ENCODE measurements at regions not wholly inside any gene's neighbourhood (a gene's known extent, or its start where the extent isn't known, plus 50 kb on each side); places are given as distances from the start of the nearest gene placed in this dataset.

DNA sequence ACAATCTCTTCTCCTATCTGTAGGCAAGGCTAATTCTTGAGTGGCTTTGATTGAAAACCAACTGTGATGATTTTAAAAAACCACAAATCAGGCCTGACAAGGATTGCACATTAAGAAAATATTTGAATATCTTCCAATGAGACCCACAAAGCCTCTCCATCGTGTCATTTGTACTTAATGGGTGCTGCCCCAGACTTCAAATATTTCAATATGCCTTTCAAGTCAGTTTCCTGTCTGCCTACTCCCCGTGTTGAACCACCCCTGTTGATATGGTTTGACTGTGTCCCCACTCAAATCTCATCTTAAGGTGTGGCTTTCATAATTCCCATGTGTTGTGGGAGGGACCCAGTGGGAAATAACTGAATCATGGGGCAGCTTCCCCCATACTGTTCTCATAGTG is 159.7 kb upstream of the EGLN3 start:
- Histone ChIP-seq H3K36me3 (ENCODE audit: insufficient read depth, low read length) (no peaks in the 10 kb centered on the region), H3K4me1 (ENCODE audit: insufficient read depth, low read length) (peaks cover 10% of the 10 kb centered on the region), H3K27me3 (ENCODE audit: insufficient read depth, low read length) (peaks cover 5% of the 10 kb centered on the region), H2AFZ (ENCODE audit: low read depth, low read length) (no peak overlapping the region), H3K4me3 (ENCODE audit: low read length) (no peak overlapping the region), H3K9me3 (ENCODE audit: low read length) (no peaks in the 10 kb centered on the region)

DNA sequence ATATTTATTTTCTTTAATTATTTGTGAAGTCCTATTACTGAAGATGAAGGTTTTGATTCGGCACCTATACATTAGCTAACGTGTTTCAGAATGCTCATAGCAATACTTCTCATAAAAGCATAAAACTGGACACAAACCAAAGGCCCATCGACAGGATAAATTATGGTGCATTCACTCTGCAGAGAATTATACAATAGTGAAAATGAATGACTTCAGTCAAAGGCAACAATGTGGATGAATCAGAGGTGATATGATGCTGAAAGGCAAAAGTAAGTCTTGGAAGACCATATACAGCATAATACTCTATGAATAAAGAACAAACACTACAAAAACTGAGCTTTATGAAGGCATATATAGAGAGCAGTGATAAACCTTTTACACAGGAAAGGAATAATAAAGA is 156.6 kb upstream of the EGLN3 start:
- H3K4me1 ChIP-seq (ENCODE audit: insufficient read depth, low read length): peaks cover 18% of the 10 kb centered on the region
- no peaks in the 10 kb centered on the region for H3K36me3 ChIP-seq (ENCODE audit: insufficient read depth, low read length)
- H3K9me3 ChIP-seq (ENCODE audit: low read length): no peaks in the 10 kb centered on the region
- H3K4me3 ChIP-seq (ENCODE audit: low read length): no peak overlapping the region
- no peak overlapping the region for H2AFZ ChIP-seq (ENCODE audit: low read depth, low read length)
- H3K27me3 ChIP-seq (ENCODE audit: insufficient read depth, low read length): peaks cover 5% of the 10 kb centered on the region

DNA sequence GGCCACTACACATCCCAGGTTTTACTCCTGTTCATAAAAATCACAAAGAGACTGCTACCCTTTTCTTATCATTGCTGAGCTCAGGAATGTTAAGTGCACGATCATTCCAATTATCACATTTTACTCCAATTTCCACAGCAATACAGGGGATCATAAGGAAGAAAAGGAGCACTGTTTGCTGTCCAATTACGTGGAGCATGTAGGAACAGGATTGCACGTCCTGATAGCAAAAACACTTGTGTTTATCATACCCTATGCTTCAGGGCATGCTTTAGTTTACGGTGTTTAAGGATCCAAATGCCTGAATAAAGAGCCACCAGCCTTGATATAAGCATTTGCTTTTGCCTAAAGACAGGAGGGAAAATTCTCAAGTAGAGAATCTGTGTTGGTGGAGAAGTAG is 155.4 kb upstream of the EGLN3 start:
- no peaks in the 10 kb centered on the region for H3K9me3 ChIP-seq (ENCODE audit: low read length)
- H3K4me1 ChIP-seq (ENCODE audit: insufficient read depth, low read length): peaks cover 16% of the 10 kb centered on the region
- no peak overlapping the region for H3K4me3 ChIP-seq (ENCODE audit: low read length)
- no peak overlapping the region for H2AFZ ChIP-seq (ENCODE audit: low read depth, low read length)
- H3K36me3 ChIP-seq (ENCODE audit: insufficient read depth, low read length): no peaks in the 10 kb centered on the region
- H3K27me3 ChIP-seq (ENCODE audit: insufficient read depth, low read length): peaks cover 5% of the 10 kb centered on the region

DNA sequence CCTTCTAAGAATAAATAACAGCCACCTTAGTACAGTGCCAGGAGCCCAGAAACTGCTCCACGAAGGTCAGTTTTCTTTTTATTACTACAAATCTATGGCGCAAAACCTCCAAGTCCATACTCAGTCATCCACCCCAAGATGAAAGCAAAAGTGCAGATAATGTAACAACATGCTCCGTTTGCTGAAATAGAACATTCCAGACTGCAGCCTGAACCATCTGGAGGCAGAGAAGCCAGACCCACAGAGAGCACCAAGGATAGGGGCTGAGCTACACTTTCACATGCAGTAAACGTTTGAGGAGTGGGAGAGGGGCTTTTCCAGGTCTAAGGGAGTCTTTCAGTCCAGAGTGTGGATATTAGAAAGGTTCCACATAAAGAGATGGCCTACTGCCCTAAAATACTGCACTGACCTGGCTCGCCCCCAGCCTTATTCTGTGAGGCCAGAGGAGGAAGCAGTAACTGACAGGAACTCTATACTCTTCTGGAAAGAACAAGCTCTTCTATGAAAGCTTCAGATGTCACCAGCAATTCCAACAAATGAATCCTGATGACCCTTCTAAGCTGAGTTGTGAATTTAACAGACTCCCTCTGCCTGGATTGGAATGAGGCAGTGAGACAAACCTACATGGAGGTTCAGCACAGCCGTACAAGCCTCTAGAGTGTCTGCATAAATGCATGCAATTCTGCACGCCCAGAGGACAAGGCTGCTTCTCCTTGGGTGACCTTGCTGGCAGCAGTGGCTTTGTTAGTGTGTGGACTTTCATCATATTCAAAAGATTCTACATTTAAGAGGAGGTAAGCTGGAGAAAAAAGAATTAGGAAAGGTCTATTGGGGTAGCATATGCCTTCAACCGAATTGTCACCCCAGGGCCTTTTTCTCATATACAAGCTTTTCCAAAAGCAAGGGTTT is 153.9 kb upstream of the EGLN3 start:
- H3K27me3 ChIP-seq (ENCODE audit: insufficient read depth, low read length): no peaks in the 10 kb centered on the region
- no peaks in the 10 kb centered on the region for H3K36me3 ChIP-seq (ENCODE audit: insufficient read depth, low read length)
- no peak overlapping the region for H3K4me3 ChIP-seq (ENCODE audit: low read length)
- H3K9me3 ChIP-seq (ENCODE audit: low read length): no peaks in the 10 kb centered on the region
- no peak overlapping the region for H2AFZ ChIP-seq (ENCODE audit: low read depth, low read length)
- peaks cover 16% of the 10 kb centered on the region for H3K4me1 ChIP-seq (ENCODE audit: insufficient read depth, low read length)

DNA sequence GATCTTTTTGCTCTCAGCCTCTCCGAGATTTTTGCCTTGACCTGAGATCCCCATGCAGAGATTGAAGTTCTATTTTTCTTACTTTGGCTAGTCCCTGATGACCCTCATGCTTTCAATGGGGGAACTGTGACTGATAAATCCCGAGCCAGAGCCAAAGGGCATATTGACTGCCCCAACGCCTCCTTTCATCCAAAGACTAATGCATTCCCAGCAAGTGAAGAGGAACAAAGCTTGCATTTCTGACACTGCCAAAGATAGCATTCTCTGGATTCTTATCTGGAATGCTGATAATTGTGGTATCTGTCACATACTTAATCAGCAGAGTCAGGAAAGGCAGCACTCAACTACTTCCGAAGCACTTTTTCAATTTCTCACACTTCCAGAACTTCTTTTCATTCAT is 152.3 kb upstream of the EGLN3 start:
- Histone ChIP-seq H3K9me3 (ENCODE audit: low read length) (no peaks in the 10 kb centered on the region), H2AFZ (ENCODE audit: low read depth, low read length) (no peak overlapping the region), H3K27me3 (ENCODE audit: insufficient read depth, low read length) (no peaks in the 10 kb centered on the region), H3K4me1 (ENCODE audit: insufficient read depth, low read length) (peaks cover 20% of the 10 kb centered on the region), H3K4me3 (ENCODE audit: low read length) (no peak overlapping the region), H3K36me3 (ENCODE audit: insufficient read depth, low read length) (no peaks in the 10 kb centered on the region)

DNA sequence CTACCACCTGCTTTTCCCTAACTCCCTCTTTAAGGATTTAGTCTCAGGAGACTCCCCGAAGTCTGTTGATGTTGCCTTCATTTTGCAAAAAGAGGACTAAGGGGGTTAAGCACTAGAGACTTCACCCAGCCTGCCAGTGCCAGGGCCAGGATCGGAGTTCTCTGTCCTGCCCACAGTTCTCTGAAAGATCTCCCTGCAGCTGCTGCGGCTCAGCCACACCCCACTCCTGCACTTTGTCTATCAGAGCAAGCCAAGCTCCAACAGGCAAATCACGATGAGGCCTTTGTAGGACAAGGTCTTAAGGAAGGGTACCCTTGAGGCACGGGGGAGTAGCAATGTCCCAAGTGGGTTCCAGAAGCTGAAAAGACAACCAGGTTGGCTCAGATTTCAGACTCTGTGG is 148.8 kb upstream of the EGLN3 start:
- H2AFZ ChIP-seq (ENCODE audit: low read depth, low read length): no peak overlapping the region
- H3K9me3 ChIP-seq (ENCODE audit: low read length): no peaks in the 10 kb centered on the region
- H3K4me3 ChIP-seq (ENCODE audit: low read length): no peak overlapping the region
- no peaks in the 10 kb centered on the region for H3K36me3 ChIP-seq (ENCODE audit: insufficient read depth, low read length)
- peaks cover 20% of the 10 kb centered on the region for H3K4me1 ChIP-seq (ENCODE audit: insufficient read depth, low read length)
- H3K27me3 ChIP-seq (ENCODE audit: insufficient read depth, low read length): no peaks in the 10 kb centered on the region

DNA sequence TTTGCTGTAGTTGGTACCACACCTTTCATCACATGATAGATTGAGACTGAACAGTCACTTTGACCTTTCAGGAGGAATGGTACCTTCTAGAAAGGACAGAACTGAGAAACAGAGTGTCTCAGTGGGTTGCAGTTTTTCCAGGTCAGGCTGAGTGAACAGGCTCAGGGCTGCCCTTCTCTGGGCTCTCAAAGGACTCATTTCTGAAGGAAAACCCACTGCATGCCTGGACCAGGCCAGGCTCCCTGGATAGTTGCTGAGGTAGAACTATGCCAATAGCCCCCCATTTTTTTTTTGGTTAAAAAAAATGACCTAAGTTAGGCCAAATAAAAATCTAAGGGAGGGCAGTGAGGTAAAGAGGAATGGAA is 148.1 kb upstream of the EGLN3 start:
- Histone ChIP-seq H3K4me3 (ENCODE audit: low read length) (no peak overlapping the region), H3K27me3 (ENCODE audit: insufficient read depth, low read length) (no peaks in the 10 kb centered on the region), H3K9me3 (ENCODE audit: low read length) (no peaks in the 10 kb centered on the region), H2AFZ (ENCODE audit: low read depth, low read length) (peak overlapping the region; percentile 37), H3K4me1 (ENCODE audit: insufficient read depth, low read length) (peaks cover 19% of the 10 kb centered on the region), H3K36me3 (ENCODE audit: insufficient read depth, low read length) (no peaks in the 10 kb centered on the region)

DNA sequence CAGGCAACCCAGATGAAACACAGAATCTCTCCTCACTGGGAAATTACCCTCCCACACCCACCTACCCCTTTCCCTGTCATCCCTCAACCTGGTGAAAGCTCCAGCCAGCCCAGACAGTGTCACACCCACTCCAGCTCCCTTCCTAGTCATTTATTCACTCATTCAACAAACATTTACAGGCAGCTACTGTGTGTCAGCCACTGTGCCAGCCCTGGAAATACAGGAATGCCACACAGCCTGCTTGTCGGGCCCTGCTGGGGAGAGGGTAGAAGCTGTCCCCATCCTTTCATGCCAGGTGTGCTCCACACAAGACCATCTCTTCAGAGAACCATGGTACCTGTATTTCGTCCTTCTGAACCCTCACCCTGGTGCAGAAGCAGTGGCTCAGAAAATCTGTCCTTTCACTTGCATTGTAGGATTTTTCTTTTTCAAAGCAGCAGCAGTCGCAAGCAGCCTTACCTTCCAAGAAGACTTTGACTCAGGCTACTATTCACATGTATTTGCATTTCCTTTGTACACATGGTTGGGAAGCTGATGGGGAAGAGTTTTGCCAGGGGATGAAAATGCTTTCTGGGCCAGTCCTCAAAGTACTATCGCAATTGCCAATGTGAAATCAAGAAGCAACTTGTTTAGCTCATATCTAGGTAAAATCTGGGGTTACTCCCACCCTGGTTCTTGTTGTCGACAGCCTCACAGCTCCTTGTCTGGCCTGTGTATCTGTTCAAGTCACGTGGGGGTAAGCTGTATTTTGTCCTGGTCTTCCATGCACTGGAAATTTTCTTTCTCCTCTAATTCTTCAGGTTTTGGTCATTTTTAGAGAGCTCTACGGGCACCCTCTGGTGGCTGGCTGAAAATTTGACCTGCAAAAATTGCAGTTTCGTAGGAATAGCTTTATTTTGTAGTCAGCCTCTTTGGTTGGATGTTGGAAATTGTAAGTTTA is 147.4 kb upstream of the EGLN3 start:
- no peaks in the 10 kb centered on the region for H3K27me3 ChIP-seq (ENCODE audit: insufficient read depth, low read length)
- no peaks in the 10 kb centered on the region for H3K9me3 ChIP-seq (ENCODE audit: low read length)
- peaks cover 15% of the 10 kb centered on the region for H3K4me1 ChIP-seq (ENCODE audit: insufficient read depth, low read length)
- H3K4me3 ChIP-seq (ENCODE audit: low read length): no peak overlapping the region
- peak overlapping the region; percentile 37 for H2AFZ ChIP-seq (ENCODE audit: low read depth, low read length)
- H3K36me3 ChIP-seq (ENCODE audit: insufficient read depth, low read length): no peaks in the 10 kb centered on the region

DNA sequence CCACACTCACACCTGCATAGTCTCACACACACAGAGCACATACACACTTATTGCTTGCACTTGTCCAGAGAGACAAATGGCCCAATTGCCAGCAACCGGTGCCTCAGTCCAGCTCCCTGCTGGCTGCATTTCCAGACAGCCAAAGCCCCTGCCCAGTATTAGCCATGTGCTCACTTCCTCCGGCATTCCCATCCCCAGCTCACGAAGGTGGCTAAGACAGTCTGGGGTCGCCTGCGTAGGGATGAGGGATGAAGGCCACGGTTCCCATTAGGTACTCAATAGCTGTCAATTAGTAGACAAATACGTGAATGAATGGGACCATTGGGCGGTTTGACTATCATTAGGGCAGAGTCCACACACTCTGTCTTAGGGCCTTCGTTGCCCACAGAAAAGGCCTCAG is 146.8 kb upstream of the EGLN3 start:
- Histone ChIP-seq H3K4me1 (ENCODE audit: insufficient read depth, low read length) (peaks cover 8% of the 10 kb centered on the region), H3K4me3 (ENCODE audit: low read length) (no peak overlapping the region), H3K36me3 (ENCODE audit: insufficient read depth, low read length) (no peaks in the 10 kb centered on the region)

DNA sequence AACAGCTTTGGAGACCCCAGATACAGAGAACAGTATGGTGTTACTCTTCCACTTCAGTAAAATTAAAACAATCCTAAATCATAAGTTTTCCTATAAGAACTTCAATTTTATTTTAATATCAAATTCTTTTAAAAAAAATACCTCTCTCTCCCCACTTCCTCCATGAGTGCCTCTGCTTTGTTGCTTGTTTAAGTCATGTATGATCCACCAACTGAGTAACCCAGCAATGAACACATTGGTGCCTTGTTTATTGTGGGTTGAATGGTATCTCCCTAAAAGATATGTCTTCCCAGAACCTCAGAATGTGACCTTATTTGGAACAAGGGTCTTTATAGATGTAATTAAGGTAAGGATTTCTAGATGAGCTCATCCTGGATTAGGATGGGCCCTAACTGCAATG is 143.5 kb upstream of the EGLN3 start:
- no peaks in the 10 kb centered on the region for H3K36me3 ChIP-seq (ENCODE audit: insufficient read depth, low read length)
- no peaks in the 10 kb centered on the region for H3K27me3 ChIP-seq (ENCODE audit: insufficient read depth, low read length)
- no peak overlapping the region for H3K4me3 ChIP-seq (ENCODE audit: low read length)
- peaks cover 7% of the 10 kb centered on the region for H3K4me1 ChIP-seq (ENCODE audit: insufficient read depth, low read length)
- no peaks in the 10 kb centered on the region for H3K9me3 ChIP-seq (ENCODE audit: low read length)
- no peak overlapping the region for H2AFZ ChIP-seq (ENCODE audit: low read depth, low read length)

More for the DNA sequence above, 146.8 kb upstream of the EGLN3 start:
- Histone ChIP-seq H3K27me3 (ENCODE audit: insufficient read depth, low read length) (no peaks in the 10 kb centered on the region), H3K9me3 (ENCODE audit: low read length) (no peaks in the 10 kb centered on the region), H2AFZ (ENCODE audit: low read depth, low read length) (no peak overlapping the region)

DNA sequence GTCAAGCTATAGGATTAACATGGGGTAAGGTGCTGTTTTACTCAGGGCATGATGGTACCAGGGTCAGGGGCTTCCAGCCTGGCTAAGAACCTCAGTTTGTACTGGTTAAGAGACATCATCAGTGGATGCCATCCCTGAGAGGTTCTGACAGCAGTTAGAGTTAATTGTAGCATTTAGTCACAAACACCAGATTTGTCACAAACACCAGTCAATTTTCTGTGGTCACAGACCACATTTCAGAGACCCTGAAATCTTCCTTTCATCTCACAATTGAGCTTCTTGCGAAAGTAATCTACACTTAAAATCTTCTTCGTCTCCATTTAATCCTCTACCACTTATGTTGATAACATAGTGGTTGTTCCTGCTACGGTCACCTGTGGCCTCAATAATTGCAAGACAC is 143.0 kb upstream of the EGLN3 start:
- H3K27me3 ChIP-seq (ENCODE audit: insufficient read depth, low read length): no peaks in the 10 kb centered on the region
- H3K4me3 ChIP-seq (ENCODE audit: low read length): no peak overlapping the region
- H2AFZ ChIP-seq (ENCODE audit: low read depth, low read length): no peak overlapping the region
- H3K36me3 ChIP-seq (ENCODE audit: insufficient read depth, low read length): no peaks in the 10 kb centered on the region
- peaks cover 7% of the 10 kb centered on the region for H3K4me1 ChIP-seq (ENCODE audit: insufficient read depth, low read length)
- no peaks in the 10 kb centered on the region for H3K9me3 ChIP-seq (ENCODE audit: low read length)

DNA sequence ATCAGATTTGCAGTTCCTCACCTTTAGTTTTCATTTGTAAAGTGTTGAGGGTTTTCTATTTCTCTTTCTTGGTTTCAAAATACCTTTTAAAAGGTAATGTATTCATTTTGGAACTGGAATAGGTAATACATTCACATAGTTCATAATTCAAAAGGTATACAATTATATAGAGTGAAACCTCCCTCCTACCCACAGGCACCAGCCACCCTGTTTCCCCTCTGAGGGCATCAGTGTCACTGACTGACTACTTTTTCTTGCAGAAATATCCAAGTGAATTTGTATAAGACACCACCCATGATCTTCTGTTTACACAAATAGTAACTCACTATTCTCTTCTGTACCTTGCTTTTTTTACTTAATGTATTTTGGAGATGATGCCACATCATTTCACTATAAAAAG is 139.6 kb upstream of the EGLN3 start:
- Histone ChIP-seq H3K4me3 (ENCODE audit: low read length) (no peak overlapping the region), H3K36me3 (ENCODE audit: insufficient read depth, low read length) (no peaks in the 10 kb centered on the region), H3K9me3 (ENCODE audit: low read length) (no peaks in the 10 kb centered on the region), H3K4me1 (ENCODE audit: insufficient read depth, low read length) (no peaks in the 10 kb centered on the region), H3K27me3 (ENCODE audit: insufficient read depth, low read length) (no peaks in the 10 kb centered on the region), H2AFZ (ENCODE audit: low read depth, low read length) (no peak overlapping the region)

DNA sequence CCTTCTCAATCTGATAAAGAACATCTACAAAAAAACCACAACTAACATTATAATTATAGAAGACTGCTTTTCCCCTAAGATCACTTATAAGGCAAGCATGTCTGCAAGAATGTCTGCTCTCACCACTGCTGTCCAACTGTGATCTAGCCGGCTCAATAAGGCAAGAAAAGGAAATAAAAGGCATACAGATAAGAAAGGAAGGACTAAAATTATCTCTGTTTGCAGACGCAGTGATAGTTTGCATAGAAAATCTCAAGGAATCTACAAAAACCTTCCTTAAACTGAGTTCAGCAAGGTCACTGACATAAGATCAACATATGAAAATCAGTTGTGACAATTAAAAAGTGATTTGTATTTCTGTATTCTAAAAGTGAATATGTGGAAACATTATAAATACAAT is 138.0 kb upstream of the EGLN3 start:
- Histone ChIP-seq H3K9me3 (ENCODE audit: low read length) (no peaks in the 10 kb centered on the region), H3K27me3 (ENCODE audit: insufficient read depth, low read length) (no peaks in the 10 kb centered on the region), H3K4me1 (ENCODE audit: insufficient read depth, low read length) (no peaks in the 10 kb centered on the region), H2AFZ (ENCODE audit: low read depth, low read length) (no peak overlapping the region), H3K36me3 (ENCODE audit: insufficient read depth, low read length) (no peaks in the 10 kb centered on the region), H3K4me3 (ENCODE audit: low read length) (no peak overlapping the region)
